ENCODE measurements at regions not wholly inside any gene's neighbourhood (a gene's known extent, or its start where the extent isn't known, plus 50 kb on each side); places are given as distances from the start of the nearest gene placed in this dataset.

DNA sequence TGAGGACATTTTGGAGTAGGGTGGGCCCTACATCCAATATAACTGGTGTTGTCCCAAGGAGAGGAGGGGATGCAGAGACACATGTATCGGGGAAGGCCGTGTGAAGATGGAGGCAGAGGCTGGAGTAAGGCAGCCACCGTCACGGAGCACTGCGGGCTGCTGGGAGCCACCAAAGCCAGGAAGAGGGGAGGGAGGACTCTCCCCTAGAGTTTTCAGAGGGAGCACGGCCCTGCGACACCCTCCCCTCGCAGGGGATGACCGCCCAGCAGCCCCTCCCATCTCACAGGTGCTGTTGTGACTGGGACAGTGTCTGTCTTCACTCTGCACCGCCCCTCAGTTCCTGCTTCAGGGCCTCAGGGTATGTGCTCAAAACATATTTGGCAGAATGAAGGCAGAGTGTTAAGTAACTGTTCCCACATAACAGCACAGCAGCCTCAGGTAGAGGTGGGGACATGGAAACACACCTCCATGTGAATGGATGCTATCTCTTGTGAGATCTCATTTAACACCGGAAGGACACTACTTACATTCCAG lies 82.2 kb downstream of the RBFOX3 start:
- Histone ChIP-seq H3K9me1 (replicated peaks; ENCODE audit: control insufficient read depth, extremely low read depth, insufficient read depth, low read length) (no peaks in the 10 kb centered on the region), H2AFZ (ENCODE audit: low read depth, low read length) (no peak overlapping the region), H3K36me3 (ENCODE audit: control insufficient read depth in 2 of 2, extremely low read depth in 1 of 2, insufficient read depth in 2 of 2, low read length in 2 of 2) (no peaks in the 10 kb centered on the region), H3K4me2 (ENCODE audit: insufficient read depth, low read length) (no peak overlapping the region), H3K4me3 (replicated peaks in 1 of 3; ENCODE audit: insufficient read depth in 1 of 3, low read depth in 1 of 3, low read length in 3 of 3) (no peak overlapping the region), H3K79me2 (ENCODE audit: control insufficient read depth, insufficient read depth, low read length) (no peaks in the 10 kb centered on the region), H3K27me3 (ENCODE audit: control insufficient read depth in 2 of 2, insufficient read depth in 2 of 2, low read length in 2 of 2) (no peaks in the 10 kb centered on the region), H4K20me1 (replicated peaks; ENCODE audit: control insufficient read depth, extremely low read depth, insufficient read depth, low read length) (no peaks in the 10 kb centered on the region), H3K9ac (replicated peaks; ENCODE audit: extremely low read depth, insufficient read depth, low read length) (no peak overlapping the region), H3K27ac (ENCODE audit: insufficient read depth, low read depth, low read length) (no peak overlapping the region), H3K9me3 (replicated peaks; ENCODE audit: control insufficient read depth, insufficient read depth, low read length) (no peaks in the 10 kb centered on the region), H3K4me1 (ENCODE audit: control insufficient read depth, extremely low read depth, insufficient read depth, low read length) (no peaks in the 10 kb centered on the region)
- intact Hi-C loops (cut with micrococcal nuclease), result no loop called here
- no peak for TF ChIP-seq FOS (IDR thresholded peaks at IDR 0.05; ENCODE audit: borderline replicate concordance, insufficient read depth, low read length)
- ChIA-PET POLR2A (no interaction called here), CTCF (no interaction called here)
- FAIRE-seq (no peak), DNase-seq (ENCODE audit: low read depth, low spot score) (no peak)
- dilution Hi-C loops (cut with MboI; ENCODE audit: extremely low pct_ligation_motif_present, low sequenced_read_pairs), result no loop called here
- BruUV-seq (replicated peaks), result no TSS peak

DNA sequence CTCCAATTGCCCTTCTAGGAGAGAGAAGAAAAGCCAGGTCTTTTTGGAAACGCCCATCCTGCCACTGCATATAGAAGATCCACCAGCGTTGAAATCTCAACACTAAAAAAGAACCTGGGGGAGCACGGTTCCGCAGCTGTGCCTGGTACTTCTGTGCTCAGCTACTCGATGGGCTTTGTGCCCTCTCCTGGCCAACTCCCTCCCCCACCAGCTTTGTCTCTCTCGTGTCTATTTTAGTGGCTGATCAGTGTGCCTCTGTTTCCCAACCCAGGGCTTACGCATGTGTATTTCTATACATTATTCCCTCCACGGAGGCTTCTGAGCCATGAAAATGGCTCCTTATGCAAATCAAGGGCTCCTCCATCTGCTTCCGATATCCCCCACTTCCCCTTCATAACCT lies 83.5 kb downstream of the RBFOX3 start:
- dilution Hi-C loops (cut with MboI; ENCODE audit: extremely low pct_ligation_motif_present, low sequenced_read_pairs), result no loop called here
- H3K4me1 ChIP-seq (ENCODE audit: control insufficient read depth, extremely low read depth, insufficient read depth, low read length), result no peaks in the 10 kb centered on the region
- no peak overlapping the region for H3K27ac ChIP-seq (ENCODE audit: insufficient read depth, low read depth, low read length)
- H3K4me2 ChIP-seq (ENCODE audit: insufficient read depth, low read length), result no peak overlapping the region
- DNase-seq (ENCODE audit: low read depth, low spot score), result no peak
- H3K79me2 ChIP-seq (ENCODE audit: control insufficient read depth, insufficient read depth, low read length), result no peaks in the 10 kb centered on the region
- no peaks in the 10 kb centered on the region for H3K36me3 ChIP-seq (ENCODE audit: control insufficient read depth in 2 of 2, extremely low read depth in 1 of 2, insufficient read depth in 2 of 2, low read length in 2 of 2)
- no peak for TF ChIP-seq FOS (IDR thresholded peaks at IDR 0.05; ENCODE audit: borderline replicate concordance, insufficient read depth, low read length)
- no peak for TF ChIP-seq EZH2 (IDR thresholded peaks at IDR 0.05; ENCODE audit: borderline replicate concordance, low read depth, low read length, severe bottlenecking)
- no peak for TF ChIP-seq POLR2AphosphoS5 (IDR thresholded peaks at IDR 0.05; ENCODE audit: insufficient read depth, low read depth, low read length)
- TF ChIP-seq JUN (IDR thresholded peaks at IDR 0.05; ENCODE audit: borderline replicate concordance, insufficient read depth, insufficient read length, low read depth), result no peak
- TF ChIP-seq, protein P1, sequence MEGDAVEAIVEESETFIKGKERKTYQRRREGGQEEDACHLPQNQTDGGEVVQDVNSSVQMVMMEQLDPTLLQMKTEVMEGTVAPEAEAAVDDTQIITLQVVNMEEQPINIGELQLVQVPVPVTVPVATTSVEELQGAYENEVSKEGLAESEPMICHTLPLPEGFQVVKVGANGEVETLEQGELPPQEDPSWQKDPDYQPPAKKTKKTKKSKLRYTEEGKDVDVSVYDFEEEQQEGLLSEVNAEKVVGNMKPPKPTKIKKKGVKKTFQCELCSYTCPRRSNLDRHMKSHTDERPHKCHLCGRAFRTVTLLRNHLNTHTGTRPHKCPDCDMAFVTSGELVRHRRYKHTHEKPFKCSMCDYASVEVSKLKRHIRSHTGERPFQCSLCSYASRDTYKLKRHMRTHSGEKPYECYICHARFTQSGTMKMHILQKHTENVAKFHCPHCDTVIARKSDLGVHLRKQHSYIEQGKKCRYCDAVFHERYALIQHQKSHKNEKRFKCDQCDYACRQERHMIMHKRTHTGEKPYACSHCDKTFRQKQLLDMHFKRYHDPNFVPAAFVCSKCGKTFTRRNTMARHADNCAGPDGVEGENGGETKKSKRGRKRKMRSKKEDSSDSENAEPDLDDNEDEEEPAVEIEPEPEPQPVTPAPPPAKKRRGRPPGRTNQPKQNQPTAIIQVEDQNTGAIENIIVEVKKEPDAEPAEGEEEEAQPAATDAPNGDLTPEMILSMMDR (IDR thresholded peaks at IDR 0.05; ENCODE audit: extremely low read depth in 1 of 2, insufficient read depth in 1 of 2, low read depth in 1 of 2, low read length in 2 of 2), result no peak
- no peak for TF ChIP-seq MYC (IDR thresholded peaks at IDR 0.05; ENCODE audit: low read depth, low read length)
- TF ChIP-seq POLR2A (IDR thresholded peaks at IDR 0.05; ENCODE audit: low read depth, low read length), result no peak
- TF ChIP-seq, protein P2, sequence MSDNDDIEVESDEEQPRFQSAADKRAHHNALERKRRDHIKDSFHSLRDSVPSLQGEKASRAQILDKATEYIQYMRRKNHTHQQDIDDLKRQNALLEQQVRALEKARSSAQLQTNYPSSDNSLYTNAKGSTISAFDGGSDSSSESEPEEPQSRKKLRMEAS (IDR thresholded peaks at IDR 0.05; ENCODE audit: insufficient read depth, insufficient read length), result no peak
- TF ChIP-seq GATA2 (IDR thresholded peaks at IDR 0.05; ENCODE audit: insufficient read depth, insufficient read length, low read depth, low read length), result no peak
- intact Hi-C loops (cut with micrococcal nuclease), result no loop called here
- H3K9me1 ChIP-seq (replicated peaks; ENCODE audit: control insufficient read depth, extremely low read depth, insufficient read depth, low read length), result no peaks in the 10 kb centered on the region
- H2AFZ ChIP-seq (ENCODE audit: low read depth, low read length), result no peak overlapping the region
- peaks cover 0 to 2% of the 10 kb centered on the region in 2 experiments for H3K27me3 ChIP-seq (ENCODE audit: control insufficient read depth in 2 of 2, insufficient read depth in 2 of 2, low read length in 2 of 2)
- no peak for FAIRE-seq
- POLR2A ChIA-PET, result no interaction called here
- H4K20me1 ChIP-seq (replicated peaks; ENCODE audit: control insufficient read depth, extremely low read depth, insufficient read depth, low read length), result no peaks in the 10 kb centered on the region
- CTCF ChIA-PET, result no interaction called here
- no peak overlapping the region for H3K9ac ChIP-seq (replicated peaks; ENCODE audit: extremely low read depth, insufficient read depth, low read length)
- BruUV-seq (replicated peaks), result no TSS peak
- H3K9me3 ChIP-seq (replicated peaks; ENCODE audit: control insufficient read depth, insufficient read depth, low read length), result no peaks in the 10 kb centered on the region
- H3K4me3 ChIP-seq (replicated peaks in 1 of 3; ENCODE audit: insufficient read depth in 1 of 3, low read depth in 1 of 3, low read length in 3 of 3), result no peak overlapping the region
